Spinal cord (tissue), 9 donors: ENCODE measurements at regions not wholly inside any gene's neighbourhood (a gene's known extent, or its start where the extent isn't known, plus 50 kb on each side); places are given as distances from the start of the nearest gene placed in this dataset.

ENCODE experiments used
- DNase-seq, 6 donors: peaks; one replicate each; pipeline versions ENCODE4 v3.0.0 to v3.0.0-alpha.2; 2013 to 2015; ENCODE audit warnings: low spot score in 6 of 6, low read depth in 4 of 6
- H3K27ac ChIP-seq: one replicate; pipeline ENCODE4 v1.5.1; 2013; ENCODE audit warnings: low read depth, low read length, control low read depth
- H3K27me3 ChIP-seq: one replicate; pipeline ENCODE4 v1.6.1; 2013; ENCODE audit warnings: low read length; ENCODE audit not compliant: control insufficient read depth, insufficient read depth
- H3K36me3 ChIP-seq: one replicate; pipeline ENCODE4 v1.6.1; 2013; ENCODE audit warnings: low read length; ENCODE audit not compliant: control insufficient read depth, insufficient read depth
- H3K4me1 ChIP-seq: one replicate; pipeline ENCODE4 v1.6.1; 2013; ENCODE audit warnings: low read length; ENCODE audit not compliant: control insufficient read depth, insufficient read depth
- H3K4me3 ChIP-seq: one replicate; pipeline ENCODE4 v1.5.1; 2013; ENCODE audit warnings: low read depth, low read length, control low read depth
- H3K9me3 ChIP-seq: one replicate; pipeline ENCODE4 v1.6.1; 2013; ENCODE audit warnings: low read length; ENCODE audit not compliant: control insufficient read depth, insufficient read depth
- WGBS: methylation state at CpG from one replicate; pipeline ENCODE4 v1.1.5; 2013; ENCODE audit warnings: missing lambda C conversion rate; ENCODE audit not compliant: insufficient coverage; 5-methylcytosine and 5-hydroxymethylcytosine counted together
- donor health status: healthy.

DNA sequence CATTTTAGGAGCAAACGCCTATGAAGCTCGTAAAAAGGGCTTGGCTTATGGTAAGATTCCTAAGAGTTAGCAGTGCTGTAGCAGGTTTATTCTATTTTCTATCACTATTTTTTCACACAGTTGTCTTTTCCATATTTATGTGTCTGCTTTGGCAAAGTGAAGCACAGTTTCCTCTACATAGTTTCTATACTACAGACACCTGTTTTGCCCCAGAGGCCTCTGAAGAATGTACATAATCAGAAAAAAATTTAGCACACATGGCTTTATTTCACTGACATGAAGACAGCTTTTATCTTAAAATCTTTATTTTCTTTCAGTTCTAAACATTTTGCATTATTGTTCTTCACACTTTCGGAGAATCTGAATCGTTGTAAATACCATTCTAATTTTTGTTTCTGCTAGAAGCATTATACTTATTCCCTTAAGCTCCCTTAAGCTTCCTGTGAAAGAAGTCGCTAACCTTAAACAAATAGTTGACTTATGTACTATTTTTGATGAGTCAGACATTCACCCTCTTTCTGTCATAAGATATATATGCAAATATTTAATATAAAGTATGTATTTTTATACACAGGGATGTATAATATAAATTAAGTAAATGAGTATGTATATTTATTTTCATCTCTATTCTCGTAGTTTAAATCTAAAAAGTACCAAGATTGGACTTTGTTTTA, 816.0 kb downstream of the OLFM4 start:
- Histone ChIP-seq H3K4me1 (no peaks in the 10 kb centered on the region), H3K36me3 (no peaks in the 10 kb centered on the region), H3K9me3 (no peaks in the 10 kb centered on the region), H3K27me3 (no peaks in the 10 kb centered on the region), H3K27ac (no peak overlapping the region), H3K4me3 (no peak overlapping the region)
- no CpG with 5 or more reads among the region's 6 CpGs for WGBS
- no peak for DNase-seq

DNA sequence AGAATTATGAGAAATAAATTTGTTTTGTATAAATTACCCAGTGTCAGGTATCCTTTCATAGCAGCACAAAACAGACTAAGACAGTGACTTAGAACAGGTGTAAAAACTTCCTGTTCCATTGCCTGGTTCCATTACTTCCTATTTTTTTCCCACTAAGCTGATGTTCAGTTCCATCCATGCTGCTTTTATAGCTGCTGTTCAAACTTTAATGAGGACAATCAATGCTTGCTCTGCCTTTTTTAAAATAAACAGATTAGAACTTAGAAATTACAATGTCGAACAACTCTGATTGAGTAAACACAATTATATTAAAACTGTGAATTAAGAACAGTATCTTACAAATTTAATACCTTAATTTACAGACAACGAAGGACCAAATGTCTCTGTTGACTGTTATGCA, 818.9 kb downstream of the OLFM4 start:
- Histone ChIP-seq H3K9me3 (no peaks in the 10 kb centered on the region), H3K36me3 (no peaks in the 10 kb centered on the region), H3K27ac (no peak overlapping the region), H3K4me3 (no peak overlapping the region), H3K4me1 (no peaks in the 10 kb centered on the region), H3K27me3 (no peaks in the 10 kb centered on the region)
- peak in 1 of 6 donors; percentile 73 for DNase-seq
- 100% methylated on average over 1 of the region's 2 CpGs for WGBS

DNA sequence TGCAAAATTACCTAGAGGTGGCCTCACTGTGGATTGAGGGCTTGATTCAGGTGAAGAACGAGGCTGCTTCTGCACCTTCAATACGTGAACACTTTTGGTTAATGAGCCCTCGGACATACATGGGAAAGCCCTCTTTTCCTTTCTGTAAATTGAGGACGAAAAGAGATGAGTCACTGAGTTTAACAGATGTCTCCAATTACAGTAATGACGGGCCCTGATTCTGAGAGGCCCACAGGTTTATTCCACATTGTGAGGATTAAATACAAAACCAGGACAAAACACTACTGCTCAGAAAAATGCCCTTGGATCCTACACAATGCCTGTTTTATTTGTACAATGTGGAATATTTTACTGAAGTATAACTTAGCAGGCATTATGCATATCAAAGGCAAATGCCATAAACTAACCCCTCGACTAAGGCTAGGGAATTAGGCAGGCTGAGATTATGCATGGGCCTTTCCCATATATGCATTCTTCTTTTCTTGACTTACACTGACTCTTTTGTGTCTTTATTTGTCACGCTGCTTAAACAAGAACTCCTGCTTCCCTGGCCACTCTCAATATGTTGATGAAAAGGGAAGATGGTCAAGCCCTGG, 819.9 kb downstream of the OLFM4 start:
- no peaks in the 10 kb centered on the region for H3K9me3 ChIP-seq
- H3K27me3 ChIP-seq = no peaks in the 10 kb centered on the region
- no peaks in the 10 kb centered on the region for H3K4me1 ChIP-seq
- peak in 1 of 6 donors; percentile 29 for DNase-seq
- no peaks in the 10 kb centered on the region for H3K36me3 ChIP-seq
- WGBS = 86% methylated on average over 1 of the region's 7 CpGs
- H3K4me3 ChIP-seq = no peak overlapping the region
- no peak overlapping the region for H3K27ac ChIP-seq

DNA sequence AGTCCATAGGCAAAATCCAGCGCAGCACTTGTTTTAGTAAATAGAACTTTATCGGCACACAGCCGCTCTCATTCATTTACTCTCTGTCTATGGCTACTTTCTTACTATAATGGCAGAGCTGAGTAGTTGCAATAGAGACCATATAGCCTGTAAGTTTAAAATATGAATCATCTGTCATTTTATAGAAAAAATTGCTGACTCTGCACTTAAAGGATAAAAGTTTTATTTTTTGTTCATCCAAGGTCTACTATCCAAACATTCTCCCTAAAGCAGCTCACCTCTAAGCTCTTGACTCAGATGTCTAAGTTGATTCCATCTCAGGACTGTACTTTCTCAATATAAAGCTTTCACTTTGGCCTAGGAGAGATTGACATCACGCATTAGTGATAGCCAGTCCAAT, 825.7 kb downstream of the OLFM4 start:
- no CpG with 5 or more reads among the region's 4 CpGs for WGBS
- Histone ChIP-seq H3K4me1 (no peaks in the 10 kb centered on the region), H3K36me3 (no peaks in the 10 kb centered on the region), H3K4me3 (no peak overlapping the region), H3K9me3 (no peaks in the 10 kb centered on the region), H3K27ac (no peak overlapping the region), H3K27me3 (no peaks in the 10 kb centered on the region)
- DNase-seq = no peak

DNA sequence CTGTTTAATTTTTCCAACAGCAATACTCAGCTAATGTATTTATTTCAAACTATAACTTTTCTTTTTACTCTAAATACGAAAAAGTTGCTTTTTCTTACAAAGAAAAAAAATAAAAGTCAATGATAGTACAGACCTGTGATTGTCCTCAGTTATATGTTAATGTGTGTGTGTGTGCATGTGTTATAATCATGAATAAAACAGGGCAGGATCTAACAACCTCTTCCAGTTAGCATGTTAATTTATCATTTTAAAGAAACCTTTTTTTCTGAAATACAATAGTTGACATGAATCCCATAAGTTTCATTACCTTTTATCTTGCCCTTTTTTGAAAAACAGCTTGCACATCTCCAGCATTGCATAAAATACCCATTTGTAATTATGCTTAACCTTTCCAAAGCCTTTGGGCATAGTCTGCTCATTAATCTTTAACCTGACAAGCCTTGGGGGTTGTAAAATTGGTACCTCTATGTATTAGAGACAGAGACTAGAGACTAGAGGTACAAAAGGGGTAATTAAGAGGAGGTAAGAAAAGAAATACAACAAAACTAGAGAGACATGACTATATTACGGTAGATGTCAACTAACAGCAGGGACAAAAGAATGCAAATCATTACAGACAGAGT, 828.1 kb downstream of the OLFM4 start:
- H3K27ac ChIP-seq = no peak overlapping the region
- no peaks in the 10 kb centered on the region for H3K27me3 ChIP-seq
- H3K9me3 ChIP-seq = no peaks in the 10 kb centered on the region
- H3K36me3 ChIP-seq = no peaks in the 10 kb centered on the region
- H3K4me1 ChIP-seq = no peaks in the 10 kb centered on the region
- H3K4me3 ChIP-seq = no peak overlapping the region
- WGBS = no CpG with 5 or more reads among the region's 2 CpGs
- DNase-seq = no peak

DNA sequence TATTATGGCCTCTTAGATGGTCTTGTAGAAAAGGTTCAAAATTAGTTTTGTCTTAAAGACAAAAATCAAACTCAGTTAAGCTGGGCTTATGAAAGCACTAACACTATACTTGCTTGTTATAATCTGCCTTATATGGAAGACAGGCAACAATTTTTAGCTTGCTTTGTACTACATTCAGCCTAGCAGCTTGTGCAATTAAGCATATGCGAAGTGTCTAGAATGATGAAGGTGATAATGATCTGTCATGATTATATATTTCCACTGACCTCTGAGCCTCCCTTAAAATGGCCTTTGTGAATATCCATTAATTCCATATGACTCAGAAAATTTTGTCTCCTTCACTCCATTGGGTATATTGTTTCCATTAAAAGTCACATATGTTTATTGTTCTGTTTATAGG, 834.9 kb downstream of the OLFM4 start:
- WGBS = no CpG with 5 or more reads among the region's 1 CpG
- no peaks in the 10 kb centered on the region for H3K9me3 ChIP-seq
- no peak for DNase-seq
- H3K27me3 ChIP-seq = no peaks in the 10 kb centered on the region
- H3K36me3 ChIP-seq = no peaks in the 10 kb centered on the region
- no peak overlapping the region for H3K27ac ChIP-seq
- H3K4me1 ChIP-seq = no peaks in the 10 kb centered on the region
- H3K4me3 ChIP-seq = no peak overlapping the region

DNA sequence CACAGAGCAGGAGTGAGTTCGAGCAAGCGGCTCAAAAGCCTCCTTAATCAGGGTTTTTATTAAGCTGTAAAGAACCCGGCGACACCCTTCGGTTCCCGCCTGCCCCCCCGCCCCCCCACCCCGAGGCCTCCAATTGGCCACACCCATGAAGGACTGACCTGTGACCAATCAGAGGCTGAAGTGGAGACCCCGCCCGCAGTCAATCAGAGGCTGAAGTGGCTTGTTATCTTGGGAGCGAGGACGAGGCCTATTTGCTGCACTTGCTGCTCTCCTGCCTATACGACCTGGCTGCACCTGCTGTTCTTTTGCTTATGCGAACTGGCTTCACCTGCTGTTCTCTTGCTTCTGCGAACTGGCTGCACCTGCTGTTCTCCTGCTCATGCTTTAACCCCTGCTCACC, 844.9 kb downstream of the OLFM4 start:
- H3K4me1 ChIP-seq = no peaks in the 10 kb centered on the region
- no peaks in the 10 kb centered on the region for H3K27me3 ChIP-seq
- no peaks in the 10 kb centered on the region for H3K9me3 ChIP-seq
- no peaks in the 10 kb centered on the region for H3K36me3 ChIP-seq
- DNase-seq = no peak
- H3K4me3 ChIP-seq = no peak overlapping the region
- no peak overlapping the region for H3K27ac ChIP-seq
- WGBS = 85% methylated on average over 7 of the region's 15 CpGs

DNA sequence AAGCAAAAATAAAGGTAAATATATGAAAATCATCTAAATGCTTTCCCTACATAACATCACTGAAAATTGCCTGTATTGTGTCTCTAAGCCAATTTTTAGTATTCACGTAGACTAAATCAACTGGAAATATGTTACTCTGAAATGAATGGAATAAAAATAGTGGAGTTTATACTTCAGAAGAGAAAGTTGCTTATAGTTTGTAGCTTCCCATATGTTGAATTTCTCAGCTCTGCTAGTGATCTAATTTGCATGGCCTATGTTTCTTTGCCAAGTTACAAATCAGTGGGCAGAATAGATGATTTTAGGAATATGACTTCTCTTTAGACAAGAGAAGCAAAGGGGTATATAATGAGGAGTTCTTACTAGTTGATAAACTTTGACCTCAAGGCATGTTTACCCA, 850.2 kb downstream of the OLFM4 start:
- Histone ChIP-seq H3K36me3 (no peaks in the 10 kb centered on the region), H3K27ac (no peak overlapping the region), H3K9me3 (no peaks in the 10 kb centered on the region), H3K4me3 (no peak overlapping the region), H3K27me3 (no peaks in the 10 kb centered on the region), H3K4me1 (no peaks in the 10 kb centered on the region)
- peak in 1 of 6 donors; percentile 52 for DNase-seq
- WGBS = no CpG with 5 or more reads among the region's 1 CpG

DNA sequence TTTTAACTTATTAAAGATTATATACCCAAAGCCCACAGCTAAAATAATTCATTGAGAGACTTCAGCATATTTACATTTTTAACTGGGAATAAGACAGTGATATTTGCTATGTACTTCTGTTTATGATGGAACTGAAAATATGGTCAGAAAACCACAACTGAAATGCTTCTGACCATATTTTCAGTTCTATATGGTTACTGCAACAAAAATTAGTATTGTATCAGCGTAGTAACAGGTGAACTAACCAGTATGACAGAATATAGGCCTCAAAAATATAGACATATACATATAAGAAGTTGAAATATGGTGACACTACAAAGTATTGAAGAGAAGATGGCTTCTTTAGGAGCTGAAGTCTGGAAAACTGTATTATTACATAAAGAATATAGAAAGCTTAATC, 857.4 kb downstream of the OLFM4 start:
- H3K27me3 ChIP-seq = no peaks in the 10 kb centered on the region
- H3K4me1 ChIP-seq = no peaks in the 10 kb centered on the region
- WGBS = no CpG with 5 or more reads among the region's 1 CpG
- H3K4me3 ChIP-seq = no peak overlapping the region
- DNase-seq = no peak
- no peaks in the 10 kb centered on the region for H3K36me3 ChIP-seq
- H3K27ac ChIP-seq = no peak overlapping the region
- H3K9me3 ChIP-seq = no peaks in the 10 kb centered on the region

DNA sequence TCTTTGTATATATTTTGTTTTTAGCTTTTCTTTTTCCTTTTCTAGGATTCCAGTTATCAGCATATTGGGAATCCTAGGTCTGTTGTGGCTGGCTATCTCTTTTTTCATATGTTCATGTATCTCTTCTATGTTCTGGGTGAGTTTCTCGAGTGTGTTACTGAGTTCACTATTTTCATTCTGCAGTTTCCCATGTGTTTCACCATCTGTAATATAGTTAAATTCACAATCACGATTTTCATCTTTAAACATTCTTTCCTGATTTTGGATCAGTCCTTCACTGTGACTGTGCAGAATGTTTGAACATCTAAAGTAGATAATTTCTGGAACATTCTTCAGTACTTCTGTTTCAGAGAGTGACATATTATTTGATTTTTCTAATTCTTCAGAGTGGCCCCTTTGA, 862.1 kb downstream of the OLFM4 start:
- Histone ChIP-seq H3K36me3 (no peaks in the 10 kb centered on the region), H3K4me1 (no peaks in the 10 kb centered on the region), H3K27ac (no peak overlapping the region), H3K9me3 (no peaks in the 10 kb centered on the region), H3K27me3 (no peaks in the 10 kb centered on the region), H3K4me3 (no peak overlapping the region)
- peak in 1 of 6 donors; percentile 68 for DNase-seq
- WGBS = no CpG with 5 or more reads among the region's 2 CpGs
